A673 (cell line): ENCODE measurements at regions not wholly inside any gene's neighbourhood (a gene's known extent, or its start where the extent isn't known, plus 50 kb on each side); places are given as distances from the start of the nearest gene placed in this dataset.

Experiments
- EZH2 ChIP-seq: fragments of 200-600 bp; sonication (generic); IDR thresholded peaks from 2 replicates; pipeline ENCODE4 v1.6.1; 2017; ENCODE audit warnings: borderline replicate concordance, low read depth, mild to moderate bottlenecking, mixed read lengths, antibody characterized with exemption, low read length; ENCODE audit not compliant: poor library complexity, severe bottlenecking
- TF ChIP-seq, protein P1 (sequence below): fragments of 300-800, 200-600 bp; sonication (generic); conservative IDR thresholded peaks from 2 replicates; pipeline ENCODE4 v1.5.1; 2017; ENCODE audit warnings: low read depth, mild to moderate bottlenecking, antibody characterized with exemption, low read length, moderate library complexity, mixed read lengths

DNA sequence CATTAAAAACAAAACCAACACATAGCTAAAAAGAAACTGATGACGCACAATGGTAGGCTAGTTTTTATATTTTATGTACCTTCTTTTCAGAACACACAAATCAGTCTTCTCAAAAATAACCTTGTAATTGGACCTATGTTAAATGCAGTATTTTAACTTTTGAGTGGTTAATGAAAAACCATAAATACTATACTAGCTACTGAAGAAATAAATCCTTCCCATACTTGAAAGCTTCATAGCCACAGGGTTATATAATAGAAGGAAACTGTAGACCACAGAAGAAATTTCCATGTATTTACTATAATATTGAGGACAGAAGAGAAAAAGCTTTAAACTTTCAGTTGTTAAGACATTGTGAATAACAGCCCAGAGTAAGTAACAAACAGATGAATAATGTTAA, 1094.3 kb upstream of the SLC10A2 start:
- TF ChIP-seq, protein P1, sequence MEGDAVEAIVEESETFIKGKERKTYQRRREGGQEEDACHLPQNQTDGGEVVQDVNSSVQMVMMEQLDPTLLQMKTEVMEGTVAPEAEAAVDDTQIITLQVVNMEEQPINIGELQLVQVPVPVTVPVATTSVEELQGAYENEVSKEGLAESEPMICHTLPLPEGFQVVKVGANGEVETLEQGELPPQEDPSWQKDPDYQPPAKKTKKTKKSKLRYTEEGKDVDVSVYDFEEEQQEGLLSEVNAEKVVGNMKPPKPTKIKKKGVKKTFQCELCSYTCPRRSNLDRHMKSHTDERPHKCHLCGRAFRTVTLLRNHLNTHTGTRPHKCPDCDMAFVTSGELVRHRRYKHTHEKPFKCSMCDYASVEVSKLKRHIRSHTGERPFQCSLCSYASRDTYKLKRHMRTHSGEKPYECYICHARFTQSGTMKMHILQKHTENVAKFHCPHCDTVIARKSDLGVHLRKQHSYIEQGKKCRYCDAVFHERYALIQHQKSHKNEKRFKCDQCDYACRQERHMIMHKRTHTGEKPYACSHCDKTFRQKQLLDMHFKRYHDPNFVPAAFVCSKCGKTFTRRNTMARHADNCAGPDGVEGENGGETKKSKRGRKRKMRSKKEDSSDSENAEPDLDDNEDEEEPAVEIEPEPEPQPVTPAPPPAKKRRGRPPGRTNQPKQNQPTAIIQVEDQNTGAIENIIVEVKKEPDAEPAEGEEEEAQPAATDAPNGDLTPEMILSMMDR: no peak
- TF ChIP-seq EZH2: no peak
